Activated CD8-positive, alpha-beta T cell treated with anti-CD3 and anti-CD28 coated beads for 36 hours (primary cell): ENCODE measurements at regions not wholly inside any gene's neighbourhood (a gene's known extent, or its start where the extent isn't known, plus 50 kb on each side); places are given as distances from the start of the nearest gene placed in this dataset.
"Not testable (repeated sequence)": the region's sequence is repeated elsewhere in the genome, so short reads cannot be mapped to it uniquely, and the experiment has no call there.

ENCODE experiments used
- ATAC-seq: fragments of 200-7000 bp; cut with Tn5 transposase; one replicate; pipeline ENCODE4 v1.10.0; 2021; ENCODE audit warnings: mild to moderate bottlenecking, moderate library complexity
- CTCF ChIA-PET: fragments of 350-600 bp; sonication (Branson Sonifier 250); formaldehyde crosslinking; loops from one replicate; lab custom pipeline; 2021; ENCODE audit warnings: antibody characterized with exemption; lab: Charles Lee
- POLR2A ChIA-PET: fragments of 350-600 bp; sonication (Branson Sonifier 250); formaldehyde crosslinking; loops from one replicate; lab custom pipeline; 2021; ENCODE audit warnings: antibody characterized with exemption; lab: Charles Lee
- DNase-seq: peaks from one replicate; pipeline ENCODE4 v3.0.0-alpha.2; 2020
- H3K27ac Mint-ChIP-seq: one replicate; pipeline ENCODE4 v1.8.0; 2021; ENCODE audit warnings: mild to moderate bottlenecking, mixed read lengths
- H3K27me3 Mint-ChIP-seq: one replicate; pipeline ENCODE4 v1.8.0; 2021; ENCODE audit warnings: mixed read lengths
- H3K36me3 Mint-ChIP-seq: one replicate; pipeline ENCODE4 v1.8.0; 2021; ENCODE audit warnings: low read depth, mixed read lengths
- H3K4me1 Mint-ChIP-seq: one replicate; pipeline ENCODE4 v1.8.0; 2021; ENCODE audit warnings: low read depth, mixed read lengths
- H3K4me3 Mint-ChIP-seq: one replicate; pipeline ENCODE4 v1.8.0; 2021; ENCODE audit warnings: mild to moderate bottlenecking, moderate library complexity, mixed read lengths
- H3K9me3 Mint-ChIP-seq: one replicate; pipeline ENCODE4 v1.8.0; 2021; ENCODE audit warnings: mixed read lengths
- intact Hi-C: fragments of 100-400 bp; cut with micrococcal nuclease; formaldehyde crosslinking; loops from one replicate; pipeline ENCODE4 v1.10.0; 2022
- TF ChIP-seq, protein P1 (sequence below): fragments of 200-600 bp; IDR thresholded peaks from one replicate; pipeline ENCODE4 v1.8.0; 2022; ENCODE audit warnings: antibody characterized with exemption, mild to moderate bottlenecking

DNA sequence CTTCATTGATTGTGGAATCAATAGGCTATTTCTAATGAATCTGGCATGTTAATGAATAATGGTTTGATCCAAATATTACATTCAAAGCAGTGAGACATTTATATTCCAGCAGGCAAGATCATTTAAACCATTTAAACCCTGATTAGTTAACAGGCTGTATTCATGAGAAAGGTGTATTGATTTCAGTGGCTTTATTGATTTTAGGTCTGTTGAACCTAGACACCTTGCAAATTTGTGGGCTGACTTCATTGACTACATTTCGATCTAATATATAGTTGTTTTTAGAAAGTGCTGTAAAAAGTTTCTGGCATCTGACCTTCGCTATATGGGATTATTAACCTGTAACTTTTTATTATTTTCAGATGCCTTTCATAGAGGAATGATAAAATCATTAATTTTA, 900.1 kb upstream of the CITED2 start:
- Mint-ChIP-seq H3K36me3 (no peaks in the 10 kb centered on the region), H3K4me1 (no peaks in the 10 kb centered on the region), H3K4me3 (no peak overlapping the region), H3K27ac (no peak overlapping the region), H3K9me3 (no peaks in the 10 kb centered on the region), H3K27me3 (peaks cover 7% of the 10 kb centered on the region)
- no peak for DNase-seq
- ChIA-PET CTCF (no interaction called here), POLR2A (no interaction called here)
- TF ChIP-seq, protein P1, sequence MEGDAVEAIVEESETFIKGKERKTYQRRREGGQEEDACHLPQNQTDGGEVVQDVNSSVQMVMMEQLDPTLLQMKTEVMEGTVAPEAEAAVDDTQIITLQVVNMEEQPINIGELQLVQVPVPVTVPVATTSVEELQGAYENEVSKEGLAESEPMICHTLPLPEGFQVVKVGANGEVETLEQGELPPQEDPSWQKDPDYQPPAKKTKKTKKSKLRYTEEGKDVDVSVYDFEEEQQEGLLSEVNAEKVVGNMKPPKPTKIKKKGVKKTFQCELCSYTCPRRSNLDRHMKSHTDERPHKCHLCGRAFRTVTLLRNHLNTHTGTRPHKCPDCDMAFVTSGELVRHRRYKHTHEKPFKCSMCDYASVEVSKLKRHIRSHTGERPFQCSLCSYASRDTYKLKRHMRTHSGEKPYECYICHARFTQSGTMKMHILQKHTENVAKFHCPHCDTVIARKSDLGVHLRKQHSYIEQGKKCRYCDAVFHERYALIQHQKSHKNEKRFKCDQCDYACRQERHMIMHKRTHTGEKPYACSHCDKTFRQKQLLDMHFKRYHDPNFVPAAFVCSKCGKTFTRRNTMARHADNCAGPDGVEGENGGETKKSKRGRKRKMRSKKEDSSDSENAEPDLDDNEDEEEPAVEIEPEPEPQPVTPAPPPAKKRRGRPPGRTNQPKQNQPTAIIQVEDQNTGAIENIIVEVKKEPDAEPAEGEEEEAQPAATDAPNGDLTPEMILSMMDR: no peak
- intact Hi-C loops: no loop called here
- no peak for ATAC-seq

DNA sequence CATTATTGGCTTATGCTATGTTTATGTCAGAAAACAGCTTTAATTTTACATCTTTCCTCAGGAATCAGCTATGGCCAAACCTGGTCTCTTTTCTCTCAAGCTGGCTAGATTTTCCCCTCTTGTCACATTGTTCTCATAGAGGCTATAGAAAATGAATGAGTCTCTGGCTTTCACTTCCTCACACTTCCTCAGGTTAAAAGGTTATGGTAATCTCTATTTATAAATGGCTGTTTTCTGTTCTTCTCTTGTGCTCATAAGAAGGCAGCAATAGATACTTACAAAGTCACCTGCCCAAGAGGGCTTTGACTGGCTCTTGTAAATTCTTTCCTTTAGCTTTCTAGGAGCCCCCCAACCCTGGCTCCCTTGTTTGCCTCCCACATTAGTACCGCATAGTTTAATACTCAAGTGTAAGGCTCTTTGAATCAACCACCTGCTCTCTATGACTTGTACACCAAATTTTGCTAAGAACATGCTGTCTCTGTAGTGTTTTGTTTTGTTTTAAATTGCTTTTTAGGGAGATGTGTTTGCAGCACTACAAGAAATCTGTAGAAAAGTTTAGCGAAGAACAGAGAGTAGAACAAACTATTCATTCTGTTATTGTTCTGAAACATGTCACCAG, 897.4 kb upstream of the CITED2 start:
- Mint-ChIP-seq H3K4me3 (no peak overlapping the region), H3K4me1 (no peaks in the 10 kb centered on the region), H3K27ac (no peak overlapping the region), H3K36me3 (no peaks in the 10 kb centered on the region), H3K27me3 (peaks cover 5% of the 10 kb centered on the region), H3K9me3 (no peaks in the 10 kb centered on the region)
- CTCF ChIA-PET: no interaction called here
- intact Hi-C loops: no loop called here
- ATAC-seq (no peak), DNase-seq (no peak)
- TF ChIP-seq, protein P1: no peak
- POLR2A ChIA-PET: no interaction called here

DNA sequence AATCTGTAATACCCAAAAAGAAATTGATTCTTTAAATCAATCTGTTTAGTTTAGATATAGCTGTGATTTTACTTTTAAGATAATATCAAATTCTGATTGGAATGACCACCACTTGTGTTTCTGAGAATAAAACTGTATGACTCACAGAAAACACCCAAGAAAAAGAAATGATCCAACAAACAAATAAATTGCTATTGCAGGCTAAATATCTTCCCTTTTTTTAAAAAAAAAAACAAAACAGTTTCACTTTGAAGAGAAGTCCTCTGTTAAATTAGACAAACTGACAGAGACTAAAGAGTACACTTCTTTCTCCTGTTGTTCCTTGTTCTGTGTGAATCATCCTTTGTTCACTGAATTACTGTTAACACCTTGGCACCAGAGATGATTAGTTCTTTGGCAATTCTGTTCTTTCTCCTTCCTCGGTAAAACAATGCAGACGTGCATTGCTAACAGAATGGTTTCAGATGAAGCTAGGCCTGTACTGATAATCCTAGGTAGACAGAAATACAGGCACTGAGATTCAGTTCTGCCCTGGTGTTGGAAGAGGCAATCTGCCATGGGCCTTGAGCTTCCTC, 895.2 kb upstream of the CITED2 start:
- DNase-seq (no peak), ATAC-seq (no peak)
- ChIA-PET POLR2A (no interaction called here), CTCF (no interaction called here)
- Mint-ChIP-seq H3K9me3 (no peaks in the 10 kb centered on the region), H3K36me3 (no peaks in the 10 kb centered on the region), H3K4me1 (no peaks in the 10 kb centered on the region), H3K27ac (no peak overlapping the region), H3K4me3 (no peak overlapping the region), H3K27me3 (peaks cover 3% of the 10 kb centered on the region)
- TF ChIP-seq, protein P1: no peak
- intact Hi-C loops: no loop called here

DNA sequence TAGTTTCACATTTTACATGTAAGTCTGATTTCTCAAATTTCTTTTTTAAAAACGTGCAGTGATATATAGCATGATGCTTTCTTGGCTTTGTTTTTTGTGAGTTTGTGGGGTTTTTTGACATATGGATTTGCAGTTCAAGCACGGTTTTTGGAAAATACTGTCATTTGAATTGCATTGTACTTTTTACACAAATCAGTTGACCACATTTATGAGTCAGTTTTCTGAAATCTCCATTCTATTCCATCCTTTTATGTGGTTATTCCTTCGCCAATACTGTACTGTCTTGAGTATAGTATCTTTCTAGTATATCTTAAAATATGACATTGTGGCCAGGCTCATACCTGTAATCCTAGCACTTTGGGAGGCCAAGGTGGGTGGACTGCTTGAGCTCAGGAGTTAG, 890.0 kb upstream of the CITED2 start:
- no peak for DNase-seq
- intact Hi-C loops: no loop called here

DNA sequence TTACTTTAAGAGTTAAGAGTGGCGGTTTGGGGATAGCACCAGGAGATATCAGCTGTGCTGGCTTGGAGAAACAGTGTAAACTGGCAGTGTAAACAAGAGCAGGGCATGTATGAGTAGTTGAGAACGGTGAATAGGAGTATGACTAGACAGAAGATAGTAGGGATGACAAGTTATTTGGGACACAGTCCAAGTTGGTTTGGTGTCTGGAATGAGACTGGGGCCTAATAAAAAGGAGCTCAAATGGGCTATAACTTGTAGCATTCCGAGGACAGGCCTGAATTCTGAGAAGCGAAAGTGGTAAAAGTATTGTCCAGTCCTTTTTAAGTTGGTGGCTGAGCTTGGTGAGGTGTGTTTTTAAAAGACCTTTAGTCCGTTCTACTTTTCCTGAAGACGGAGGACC, 883.9 kb upstream of the CITED2 start:
- H3K4me3 Mint-ChIP-seq, H3K4me1 Mint-ChIP-seq, H3K27ac Mint-ChIP-seq, intact Hi-C loops, POLR2A ChIA-PET, H3K27me3 Mint-ChIP-seq, H3K36me3 Mint-ChIP-seq, DNase-seq, CTCF ChIA-PET, ATAC-seq, H3K9me3 Mint-ChIP-seq: not testable (repeated sequence)

More for the DNA sequence above, 890.0 kb upstream of the CITED2 start:
- H3K36me3 Mint-ChIP-seq: no peaks in the 10 kb centered on the region
- no peak for ATAC-seq
- no peaks in the 10 kb centered on the region for H3K4me1 Mint-ChIP-seq
- no peaks in the 10 kb centered on the region for H3K27me3 Mint-ChIP-seq
- TF ChIP-seq, protein P1: no peak
- H3K9me3 Mint-ChIP-seq: no peaks in the 10 kb centered on the region
- H3K4me3 Mint-ChIP-seq: no peak overlapping the region
- ChIA-PET CTCF (no interaction called here), POLR2A (no interaction called here)
- H3K27ac Mint-ChIP-seq: no peak overlapping the region
